AG20443 (cell line): ENCODE measurements at regions not wholly inside any gene's neighbourhood (a gene's known extent, or its start where the extent isn't known, plus 50 kb on each side); places are given as distances from the start of the nearest gene placed in this dataset.
"Not testable (repeated sequence)": the region's sequence is repeated elsewhere in the genome, so short reads cannot be mapped to it uniquely, and the experiment has no call there.

Experiments used
- DNase-seq: peaks from one replicate; pipeline ENCODE4 v3.0.0; 2012; ENCODE audit warnings: low spot score, mixed read lengths

- DNase-seq = no peak
Observed at GRCh38 chrX:114087543-114087942, 496.3 kb upstream of the HTR2C start.

GRCh38 chrX:114077773-114078172, 506.1 kb upstream of the HTR2C start:
- no peak for DNase-seq

- no peak for DNase-seq
Observed at GRCh38 chrX:114075073-114075673, 508.7 kb upstream of the HTR2C start.

- DNase-seq = no peak
Observed at GRCh38 chrX:114073926-114074325, 510.0 kb upstream of the HTR2C start.

- DNase-seq = no peak
Observed at GRCh38 chrX:114071412-114071811, 512.5 kb upstream of the HTR2C start.

GRCh38 chrX:114065577-114066223, 518.2 kb upstream of the HTR2C start:
- no peak for DNase-seq

- no peak for DNase-seq
Observed at GRCh38 chrX:114061226-114061625, 522.7 kb upstream of the HTR2C start.

GRCh38 chrX:114058988-114059418, 524.9 kb upstream of the HTR2C start:
- no peak for DNase-seq

- DNase-seq = not testable (repeated sequence)
Observed at GRCh38 chrX:114057422-114057821, 526.5 kb upstream of the HTR2C start.

- no peak for DNase-seq
Observed at GRCh38 chrX:114051667-114052315, 532.1 kb upstream of the HTR2C start.

GRCh38 chrX:114050075-114050796, 533.6 kb upstream of the HTR2C start:
- no peak for DNase-seq

GRCh38 chrX:114049063-114049462, 534.8 kb upstream of the HTR2C start:
- DNase-seq = no peak

- DNase-seq = no peak
Observed at GRCh38 chrX:114047558-114047957, 536.3 kb upstream of the HTR2C start.

GRCh38 chrX:114046695-114047279, 537.1 kb upstream of the HTR2C start:
- DNase-seq = no peak

- DNase-seq = not testable (repeated sequence)
Observed at GRCh38 chrX:114041470-114041869, 542.4 kb upstream of the HTR2C start.

- not testable (repeated sequence) for DNase-seq
Observed at GRCh38 chrX:114040661-114041269, 543.1 kb upstream of the HTR2C start.

GRCh38 chrX:114040111-114040510, 543.8 kb upstream of the HTR2C start:
- DNase-seq = not testable (repeated sequence)

GRCh38 chrX:114038358-114038757, 545.5 kb upstream of the HTR2C start:
- no peak for DNase-seq

GRCh38 chrX:114037515-114037914, 546.4 kb upstream of the HTR2C start:
- DNase-seq = no peak

GRCh38 chrX:114028907-114029662, 554.8 kb upstream of the HTR2C start:
- DNase-seq = no peak

- no peak for DNase-seq
Observed at GRCh38 chrX:114017086-114017485, 566.8 kb upstream of the HTR2C start.
